ENCODE measurements at regions not wholly inside any gene's neighbourhood (a gene's known extent, or its start where the extent isn't known, plus 50 kb on each side); places are given as distances from the start of the nearest gene placed in this dataset.

- H3K9me3 ChIP-seq (ENCODE audit: severe bottlenecking) = no peaks in the 10 kb centered on the region
- no peak overlapping the region for H3K4me3 ChIP-seq (ENCODE audit: low read depth, low read length)
- H3K27ac ChIP-seq = no peak overlapping the region
- no peak for DNase-seq
- H3K27me3 ChIP-seq (ENCODE audit: insufficient read depth, low read depth, severe bottlenecking) = no peaks in the 10 kb centered on the region
- no peak for TF ChIP-seq CTCF (IDR thresholded peaks at IDR 0.05; ENCODE audit: low read depth, low read length)
- no peaks in the 10 kb centered on the region for H3K36me3 ChIP-seq
Measured at GRCh38 chr12:11573880-11574279, 75.6 kb upstream of the ETV6 start.

- Histone ChIP-seq H3K27me3 (ENCODE audit: insufficient read depth, low read depth, severe bottlenecking) (no peaks in the 10 kb centered on the region), H3K27ac (no peak overlapping the region), H3K4me3 (ENCODE audit: low read depth, low read length) (no peak overlapping the region), H3K36me3 (no peaks in the 10 kb centered on the region), H3K9me3 (ENCODE audit: severe bottlenecking) (no peaks in the 10 kb centered on the region)
- DNase-seq = no peak
- no peak for TF ChIP-seq CTCF (IDR thresholded peaks at IDR 0.05; ENCODE audit: low read depth, low read length)
Measured at GRCh38 chr12:11576104-11576503, 73.4 kb upstream of the ETV6 start.

- no peak overlapping the region for H3K27ac ChIP-seq
- no peaks in the 10 kb centered on the region for H3K36me3 ChIP-seq
- DNase-seq = no peak
- H3K9me3 ChIP-seq (ENCODE audit: severe bottlenecking) = no peaks in the 10 kb centered on the region
- TF ChIP-seq CTCF (IDR thresholded peaks at IDR 0.05; ENCODE audit: low read depth, low read length) = 0 out of 2 replicates have a peak, but pooled peaks have one; percentile 1
- no peak overlapping the region for H3K4me3 ChIP-seq (ENCODE audit: low read depth, low read length)
- H3K27me3 ChIP-seq (ENCODE audit: insufficient read depth, low read depth, severe bottlenecking) = no peaks in the 10 kb centered on the region
Measured at GRCh38 chr12:11577658-11578260, 71.7 kb upstream of the ETV6 start.

- no peaks in the 10 kb centered on the region for H3K36me3 ChIP-seq
- H3K9me3 ChIP-seq (ENCODE audit: severe bottlenecking) = no peaks in the 10 kb centered on the region
- H3K27ac ChIP-seq = no peak overlapping the region
- no peaks in the 10 kb centered on the region for H3K27me3 ChIP-seq (ENCODE audit: insufficient read depth, low read depth, severe bottlenecking)
- H3K4me3 ChIP-seq (ENCODE audit: low read depth, low read length) = no peak overlapping the region
- DNase-seq = no peak
- TF ChIP-seq CTCF (IDR thresholded peaks at IDR 0.05; ENCODE audit: low read depth, low read length) = no peak
Measured at GRCh38 chr12:11578461-11578993, 70.9 kb upstream of the ETV6 start.

- no peak overlapping the region for H3K4me3 ChIP-seq (ENCODE audit: low read depth, low read length)
- DNase-seq = no peak
- TF ChIP-seq CTCF (IDR thresholded peaks at IDR 0.05; ENCODE audit: low read depth, low read length) = no peak
Measured at GRCh38 chr12:11580125-11580751, 69.2 kb upstream of the ETV6 start.

More at GRCh38 chr12:11580125-11580751, 69.2 kb upstream of the ETV6 start:
- H3K27ac ChIP-seq = no peak overlapping the region
- no peaks in the 10 kb centered on the region for H3K27me3 ChIP-seq (ENCODE audit: insufficient read depth, low read depth, severe bottlenecking)
- no peaks in the 10 kb centered on the region for H3K36me3 ChIP-seq
- H3K9me3 ChIP-seq (ENCODE audit: severe bottlenecking) = no peaks in the 10 kb centered on the region
